Lower lobe of right lung (tissue), 2 donors: ENCODE measurements at regions not wholly inside any gene's neighbourhood (a gene's known extent, or its start where the extent isn't known, plus 50 kb on each side); places are given as distances from the start of the nearest gene placed in this dataset.

Source experiments
- ATAC-seq, 2 donors: fragments of 200-7000 bp; cut with Tn5 transposase; one replicate each; pipeline ENCODE4 v1.9.1; 2020 to 2022; ENCODE audit warnings: mild to moderate bottlenecking in 2 of 2, moderate library complexity in 2 of 2
- DNase-seq: peaks from one replicate; pipeline ENCODE4 v3.0.0-alpha.2; 2020
- H3K27ac ChIP-seq: fragments of 200-600 bp; one replicate; pipeline ENCODE4 v1.8.0; 2022
- H3K27me3 ChIP-seq: fragments of 200-600 bp; one replicate; pipeline ENCODE4 v1.8.0; 2022; ENCODE audit warnings: low read depth
- H3K36me3 ChIP-seq: fragments of 200-600 bp; one replicate; pipeline ENCODE4 v1.8.0; 2022; ENCODE audit warnings: mild to moderate bottlenecking
- H3K4me1 ChIP-seq: fragments of 200-600 bp; one replicate; pipeline ENCODE4 v1.8.0; 2022
- H3K4me3 ChIP-seq: fragments of 200-600 bp; one replicate; pipeline ENCODE4 v1.8.0; 2022; ENCODE audit warnings: mild to moderate bottlenecking
- H3K9me3 ChIP-seq: fragments of 200-600 bp; one replicate; pipeline ENCODE4 v1.8.0; 2022
- intact Hi-C: fragments of 100-400 bp; cut with DNase I; formaldehyde crosslinking; loops from one replicate; pipeline ENCODE4 v1.11.0; 2022
- TF ChIP-seq, protein P1 (sequence below): fragments of 200-600 bp; IDR thresholded peaks from one replicate; pipeline ENCODE4 v1.8.0; 2022; ENCODE audit warnings: antibody characterized with exemption, mild to moderate bottlenecking
- donor health status: DM: no; HTN: yes; CAD: no; lungs with severe emphysema.

DNA sequence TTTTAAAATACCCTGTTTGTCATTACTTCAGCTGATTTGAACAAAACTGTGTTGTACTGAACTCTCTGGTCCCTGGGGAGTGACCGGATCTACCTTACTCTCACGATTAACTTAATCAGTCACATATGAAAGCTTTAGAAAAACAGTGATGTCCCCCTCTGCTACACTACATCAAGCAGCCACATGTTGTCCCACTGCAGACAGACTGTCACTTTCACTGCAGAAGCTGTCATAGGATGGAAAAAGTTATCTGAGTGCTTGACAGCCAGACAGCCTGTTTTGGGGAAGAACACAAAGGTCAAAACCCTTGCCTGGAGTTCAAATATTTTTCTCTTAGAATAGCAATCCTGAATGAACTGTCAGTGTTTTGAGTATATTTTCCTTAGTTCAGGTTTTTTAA, 546.4 kb downstream of the DTWD2 start:
- no peak overlapping the region for H3K4me3 ChIP-seq
- TF ChIP-seq, protein P1, sequence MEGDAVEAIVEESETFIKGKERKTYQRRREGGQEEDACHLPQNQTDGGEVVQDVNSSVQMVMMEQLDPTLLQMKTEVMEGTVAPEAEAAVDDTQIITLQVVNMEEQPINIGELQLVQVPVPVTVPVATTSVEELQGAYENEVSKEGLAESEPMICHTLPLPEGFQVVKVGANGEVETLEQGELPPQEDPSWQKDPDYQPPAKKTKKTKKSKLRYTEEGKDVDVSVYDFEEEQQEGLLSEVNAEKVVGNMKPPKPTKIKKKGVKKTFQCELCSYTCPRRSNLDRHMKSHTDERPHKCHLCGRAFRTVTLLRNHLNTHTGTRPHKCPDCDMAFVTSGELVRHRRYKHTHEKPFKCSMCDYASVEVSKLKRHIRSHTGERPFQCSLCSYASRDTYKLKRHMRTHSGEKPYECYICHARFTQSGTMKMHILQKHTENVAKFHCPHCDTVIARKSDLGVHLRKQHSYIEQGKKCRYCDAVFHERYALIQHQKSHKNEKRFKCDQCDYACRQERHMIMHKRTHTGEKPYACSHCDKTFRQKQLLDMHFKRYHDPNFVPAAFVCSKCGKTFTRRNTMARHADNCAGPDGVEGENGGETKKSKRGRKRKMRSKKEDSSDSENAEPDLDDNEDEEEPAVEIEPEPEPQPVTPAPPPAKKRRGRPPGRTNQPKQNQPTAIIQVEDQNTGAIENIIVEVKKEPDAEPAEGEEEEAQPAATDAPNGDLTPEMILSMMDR: no peak
- H3K4me1 ChIP-seq: no peaks in the 10 kb centered on the region
- no peak overlapping the region for H3K27ac ChIP-seq
- DNase-seq: no peak
- ATAC-seq: no peak
- no peaks in the 10 kb centered on the region for H3K9me3 ChIP-seq
- no peaks in the 10 kb centered on the region for H3K27me3 ChIP-seq
- intact Hi-C loops: no loop called here
- H3K36me3 ChIP-seq: no peaks in the 10 kb centered on the region

DNA sequence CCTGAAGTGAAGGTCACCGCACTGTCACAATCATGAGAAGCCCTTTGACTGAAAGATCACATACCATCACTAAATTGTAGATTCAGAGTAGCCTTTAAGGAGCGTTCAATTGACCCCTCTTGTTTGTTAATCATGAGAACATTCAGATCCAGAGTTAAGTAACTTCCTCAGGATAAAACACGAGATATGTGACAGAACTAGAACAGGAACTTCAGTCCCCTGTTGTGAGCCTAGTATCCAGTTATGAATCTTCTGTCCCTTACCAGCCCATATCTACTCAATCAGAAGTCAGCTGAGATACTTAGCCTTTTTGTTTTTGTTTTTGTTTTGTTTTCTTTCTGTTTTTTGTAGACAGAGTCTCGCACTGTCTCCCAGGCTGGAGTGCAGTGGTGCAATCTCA, 547.3 kb downstream of the DTWD2 start:
- intact Hi-C loops: no loop called here
- Histone ChIP-seq H3K4me1 (no peaks in the 10 kb centered on the region), H3K27ac (no peak overlapping the region), H3K9me3 (no peaks in the 10 kb centered on the region), H3K36me3 (no peaks in the 10 kb centered on the region), H3K4me3 (no peak overlapping the region), H3K27me3 (no peaks in the 10 kb centered on the region)
- TF ChIP-seq, protein P1: no peak
- no peak for DNase-seq
- ATAC-seq: no peak

DNA sequence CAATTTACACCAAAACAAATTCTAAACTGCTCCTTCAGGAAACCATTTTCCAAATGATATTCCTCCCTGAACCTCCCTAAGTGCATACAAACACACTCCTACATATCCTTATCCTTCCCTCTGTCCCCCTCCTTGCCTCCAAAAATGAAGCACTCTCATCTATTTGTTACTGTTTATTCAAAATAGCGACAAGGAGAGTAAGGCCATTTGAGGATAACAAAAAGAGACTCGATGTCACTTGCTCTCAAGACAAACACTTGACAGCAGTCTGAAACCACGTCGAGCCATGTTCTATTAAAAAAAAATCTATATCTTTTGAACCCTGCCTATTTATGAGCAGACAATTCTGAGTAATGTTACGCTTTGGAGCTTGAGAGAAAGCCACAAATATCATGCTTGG, 547.9 kb downstream of the DTWD2 start:
- no peaks in the 10 kb centered on the region for H3K36me3 ChIP-seq
- H3K4me1 ChIP-seq: no peaks in the 10 kb centered on the region
- H3K9me3 ChIP-seq: no peaks in the 10 kb centered on the region
- H3K27ac ChIP-seq: no peak overlapping the region
- H3K27me3 ChIP-seq: no peaks in the 10 kb centered on the region
- TF ChIP-seq, protein P1: no peak
- DNase-seq (no peak), ATAC-seq (no peak)
- H3K4me3 ChIP-seq: no peak overlapping the region
- intact Hi-C loops: no loop called here

DNA sequence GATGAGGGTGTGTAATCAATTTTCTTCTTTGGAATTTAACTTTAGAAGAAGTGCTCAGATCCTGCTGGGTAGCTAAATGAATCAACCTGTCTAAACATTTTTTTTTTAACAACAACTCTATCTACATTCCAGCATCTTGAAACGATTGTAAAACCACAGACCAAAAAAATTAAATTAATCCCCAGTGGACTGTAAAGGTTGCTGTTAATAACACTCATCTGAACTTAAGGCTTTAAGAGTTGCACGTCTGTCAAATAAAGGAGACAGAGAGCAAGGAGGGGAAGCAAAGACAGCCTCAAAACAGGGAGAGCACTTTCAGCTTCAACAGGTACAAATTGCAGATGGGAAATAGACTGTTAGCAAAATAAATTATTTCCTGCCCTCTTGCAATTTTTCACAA, 548.5 kb downstream of the DTWD2 start:
- DNase-seq: no peak
- ATAC-seq: no peak
- intact Hi-C loops: no loop called here

DNA sequence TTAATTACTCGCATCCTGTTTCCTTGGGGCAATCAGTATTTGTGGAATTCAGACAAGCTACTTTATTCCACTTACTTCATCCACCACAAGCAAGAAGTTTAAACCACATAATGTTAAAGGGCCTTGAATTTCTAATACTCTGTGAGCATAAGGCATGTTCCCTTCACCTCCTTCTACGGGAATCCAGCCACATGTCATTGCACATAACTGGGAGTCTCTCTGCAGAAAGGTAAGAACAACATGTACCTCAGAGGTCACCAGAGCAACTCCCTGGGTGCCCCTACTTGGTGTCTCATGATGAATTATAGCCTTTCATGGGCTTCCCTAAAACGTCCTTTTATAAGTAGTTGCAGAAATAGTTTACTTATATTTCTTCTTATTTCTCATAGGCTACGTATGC, 553.2 kb downstream of the DTWD2 start:
- TF ChIP-seq, protein P1: no peak
- no peaks in the 10 kb centered on the region for H3K36me3 ChIP-seq
- intact Hi-C loops: no loop called here
- DNase-seq (no peak), ATAC-seq (no peak)
- no peak overlapping the region for H3K27ac ChIP-seq
- no peaks in the 10 kb centered on the region for H3K27me3 ChIP-seq
- no peaks in the 10 kb centered on the region for H3K4me1 ChIP-seq
- H3K9me3 ChIP-seq: no peaks in the 10 kb centered on the region
- H3K4me3 ChIP-seq: no peak overlapping the region

More for the DNA sequence above, 548.5 kb downstream of the DTWD2 start:
- Histone ChIP-seq H3K9me3 (no peaks in the 10 kb centered on the region), H3K4me1 (no peaks in the 10 kb centered on the region), H3K27ac (no peak overlapping the region), H3K27me3 (no peaks in the 10 kb centered on the region), H3K36me3 (no peaks in the 10 kb centered on the region), H3K4me3 (no peak overlapping the region)
- TF ChIP-seq, protein P1: no peak

DNA sequence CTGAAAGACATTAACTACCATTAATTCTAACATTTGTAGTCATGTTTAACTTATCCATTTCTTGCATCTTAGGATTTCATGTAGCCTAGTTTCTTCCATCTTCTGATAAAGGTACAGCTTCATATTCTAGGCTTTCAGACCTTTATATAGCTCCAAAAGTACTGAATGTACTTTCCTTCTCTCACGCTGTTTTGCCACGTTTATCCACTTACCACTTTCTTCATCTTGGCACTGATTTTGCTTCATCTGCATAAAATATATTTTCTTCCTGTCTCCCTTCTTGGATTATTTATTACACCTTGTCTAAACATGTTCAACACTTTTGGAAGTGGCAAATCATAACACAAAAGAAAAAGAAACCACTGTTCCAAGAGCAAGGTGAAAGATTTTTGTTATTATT, 553.8 kb downstream of the DTWD2 start:
- intact Hi-C loops: no loop called here
- no peaks in the 10 kb centered on the region for H3K9me3 ChIP-seq
- H3K36me3 ChIP-seq: no peaks in the 10 kb centered on the region
- no peak overlapping the region for H3K27ac ChIP-seq
- TF ChIP-seq, protein P1: no peak
- no peaks in the 10 kb centered on the region for H3K27me3 ChIP-seq
- no peaks in the 10 kb centered on the region for H3K4me1 ChIP-seq
- no peak overlapping the region for H3K4me3 ChIP-seq
- no peak for ATAC-seq
- DNase-seq: no peak
